Activated T-helper 17 cell treated with anti-CD3 and anti-CD28 coated beads, Interleukin-2, amount 50 U/mL, for 72 hours (primary cell): ENCODE measurements at regions not wholly inside any gene's neighbourhood (a gene's known extent, or its start where the extent isn't known, plus 50 kb on each side); places are given as distances from the start of the nearest gene placed in this dataset.
"Not testable (repeated sequence)": the region's sequence is repeated elsewhere in the genome, so short reads cannot be mapped to it uniquely, and the experiment has no call there.

Experiments
- ATAC-seq: fragments of 150-1000 bp; cut with Tn5 transposase; replicated peaks from 2 replicates; pipeline ENCODE4 v1.10.0; 2021; ENCODE audit warnings: mild to moderate bottlenecking, moderate library complexity
- H3K27ac Mint-ChIP-seq: one replicate; pipeline ENCODE4 v1.8.0; 2022; ENCODE audit warnings: mixed read lengths
- H3K27me3 Mint-ChIP-seq: one replicate; pipeline ENCODE4 v1.8.0; 2022; ENCODE audit warnings: mixed read lengths
- H3K36me3 Mint-ChIP-seq: one replicate; pipeline ENCODE4 v1.8.0; 2022; ENCODE audit warnings: low read depth, mild to moderate bottlenecking, mixed read lengths
- H3K4me1 Mint-ChIP-seq: one replicate; pipeline ENCODE4 v1.8.0; 2022; ENCODE audit warnings: mixed read lengths
- H3K4me3 Mint-ChIP-seq: one replicate; pipeline ENCODE4 v1.8.0; 2022; ENCODE audit warnings: mild to moderate bottlenecking, mixed read lengths
- H3K9me3 Mint-ChIP-seq: one replicate; pipeline ENCODE4 v1.8.0; 2022; ENCODE audit warnings: mixed read lengths

DNA sequence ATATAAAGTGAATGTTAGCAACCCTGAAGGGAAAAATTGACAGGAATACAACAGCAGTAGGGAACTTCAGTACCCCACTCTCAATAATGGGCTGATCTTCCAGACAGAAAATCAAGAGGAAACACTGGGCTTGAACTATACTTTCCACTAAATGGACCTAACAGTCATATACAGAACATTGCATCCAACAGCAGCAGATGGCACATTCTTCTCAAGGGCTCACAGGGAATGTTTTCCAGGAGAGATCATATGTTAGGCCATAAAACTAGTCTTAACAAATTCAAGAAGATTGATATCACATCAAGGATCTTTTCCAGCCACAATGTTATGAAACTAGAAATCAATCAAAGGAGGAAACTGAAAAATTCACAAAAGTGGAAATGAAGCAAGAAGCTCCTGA lies 252.1 kb downstream of the GADD45G start:
- not testable (repeated sequence) for ATAC-seq, H3K27ac Mint-ChIP-seq, H3K4me3 Mint-ChIP-seq, H3K4me1 Mint-ChIP-seq, H3K9me3 Mint-ChIP-seq, H3K27me3 Mint-ChIP-seq, H3K36me3 Mint-ChIP-seq

DNA sequence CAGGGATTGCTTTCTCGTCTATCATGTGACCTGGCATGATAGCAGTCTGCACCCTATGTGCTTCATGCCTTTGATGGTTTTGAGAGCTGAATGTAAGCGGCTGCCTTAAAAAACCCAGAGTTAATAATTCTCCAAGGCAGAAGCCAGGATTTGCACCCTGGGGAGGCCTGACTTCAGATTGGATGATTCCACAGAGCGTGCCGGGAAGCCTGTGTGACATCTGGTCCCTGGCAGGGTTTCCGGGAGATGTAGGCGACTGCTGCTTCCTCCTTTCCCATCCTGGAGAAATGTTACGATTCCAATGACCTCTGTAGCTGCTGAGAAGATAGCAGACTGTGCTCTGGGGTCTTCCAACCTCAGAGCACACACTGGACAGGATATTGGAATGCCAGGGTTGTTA lies 255.0 kb downstream of the GADD45G start:
- not testable (repeated sequence) for H3K27me3 Mint-ChIP-seq, ATAC-seq, H3K4me3 Mint-ChIP-seq, H3K9me3 Mint-ChIP-seq, H3K27ac Mint-ChIP-seq, H3K4me1 Mint-ChIP-seq, H3K36me3 Mint-ChIP-seq

- H3K9me3 Mint-ChIP-seq, H3K27me3 Mint-ChIP-seq, H3K36me3 Mint-ChIP-seq, H3K27ac Mint-ChIP-seq, ATAC-seq, H3K4me3 Mint-ChIP-seq, H3K4me1 Mint-ChIP-seq: not testable (repeated sequence)
Observed at GRCh38 chr9:89861371-89861770, 256.6 kb downstream of the GADD45G start.

DNA sequence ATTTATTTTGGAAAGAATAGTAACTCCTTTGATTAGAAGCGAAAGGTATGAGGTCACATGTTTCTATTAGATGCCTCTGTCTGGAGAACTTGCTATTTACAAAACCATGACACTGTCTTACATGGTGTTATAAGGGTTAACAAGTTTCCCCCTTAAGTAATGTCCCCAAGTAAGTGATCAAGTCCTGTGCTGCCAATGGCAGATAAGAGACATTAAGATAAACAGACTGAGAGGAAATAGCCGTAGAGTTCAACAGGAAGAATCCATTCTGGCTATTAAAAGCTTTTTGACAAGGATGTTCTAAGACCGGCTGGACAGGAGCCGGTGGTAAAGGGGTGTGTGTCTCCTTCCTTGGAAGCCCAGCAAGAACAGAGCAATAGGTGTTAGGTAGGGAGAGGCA lies 257.5 kb downstream of the GADD45G start:
- Mint-ChIP-seq H3K4me3 (no peak overlapping the region), H3K27ac (no peak overlapping the region), H3K36me3 (no peaks in the 10 kb centered on the region), H3K27me3 (peaks cover 4% of the 10 kb centered on the region), H3K9me3 (no peaks in the 10 kb centered on the region), H3K4me1 (no peaks in the 10 kb centered on the region)
- ATAC-seq, result no peak

DNA sequence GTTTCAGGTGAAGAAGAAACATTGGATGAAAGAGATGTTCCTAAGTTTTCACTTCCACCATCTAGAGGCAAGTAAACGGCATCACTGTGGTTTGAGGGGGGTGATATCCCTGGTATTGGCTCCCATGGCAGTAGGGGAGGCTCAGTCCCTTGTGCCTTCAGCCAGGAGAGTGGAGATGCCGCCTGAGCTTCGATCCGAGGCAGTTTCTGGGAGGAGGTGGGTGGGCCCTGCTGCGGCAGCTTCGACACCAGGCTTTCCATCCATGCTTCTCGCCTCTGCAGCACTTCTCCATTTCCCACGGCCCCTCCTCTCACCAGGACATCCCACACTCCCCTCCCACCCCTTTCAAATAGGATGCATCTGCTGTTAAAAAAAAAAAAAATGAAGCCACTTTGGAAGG lies 258.3 kb downstream of the GADD45G start:
- H3K4me3 Mint-ChIP-seq, result no peak overlapping the region
- peaks cover 4% of the 10 kb centered on the region for H3K27me3 Mint-ChIP-seq
- no peaks in the 10 kb centered on the region for H3K4me1 Mint-ChIP-seq
- no peak for ATAC-seq
- no peaks in the 10 kb centered on the region for H3K36me3 Mint-ChIP-seq
- H3K27ac Mint-ChIP-seq, result no peak overlapping the region
- H3K9me3 Mint-ChIP-seq, result no peaks in the 10 kb centered on the region

GRCh38 chr9:89863837-89864236 lies 259.0 kb downstream of the GADD45G start:
- no peak overlapping the region for H3K4me3 Mint-ChIP-seq
- peaks cover 2% of the 10 kb centered on the region for H3K27me3 Mint-ChIP-seq

DNA sequence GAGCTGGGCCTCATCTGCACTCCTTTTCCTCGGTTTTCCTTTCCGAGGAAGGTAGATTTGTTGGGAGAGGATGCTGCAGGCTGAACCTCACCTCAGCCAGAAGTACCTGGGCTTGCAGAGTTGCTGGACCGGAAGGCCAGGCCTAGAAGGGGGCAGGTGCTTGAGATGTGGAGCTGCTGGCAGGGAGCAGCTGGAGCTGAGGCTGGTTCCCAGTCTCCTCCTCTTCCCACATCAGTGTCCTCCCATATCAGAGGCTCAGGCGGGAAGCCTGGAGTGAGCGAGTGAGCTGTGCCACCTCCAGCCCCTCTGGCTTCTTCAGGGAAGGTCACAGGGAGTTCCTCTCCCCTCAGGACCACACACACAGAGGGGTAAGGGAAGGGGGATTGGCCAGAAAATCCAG lies 259.4 kb downstream of the GADD45G start:
- H3K4me3 Mint-ChIP-seq, result no peak overlapping the region

More at GRCh38 chr9:89863837-89864236, 259.0 kb downstream of the GADD45G start:
- H3K36me3 Mint-ChIP-seq, result no peaks in the 10 kb centered on the region
- no peak for ATAC-seq
- H3K9me3 Mint-ChIP-seq, result no peaks in the 10 kb centered on the region
- H3K4me1 Mint-ChIP-seq, result no peaks in the 10 kb centered on the region
- H3K27ac Mint-ChIP-seq, result no peak overlapping the region

DNA sequence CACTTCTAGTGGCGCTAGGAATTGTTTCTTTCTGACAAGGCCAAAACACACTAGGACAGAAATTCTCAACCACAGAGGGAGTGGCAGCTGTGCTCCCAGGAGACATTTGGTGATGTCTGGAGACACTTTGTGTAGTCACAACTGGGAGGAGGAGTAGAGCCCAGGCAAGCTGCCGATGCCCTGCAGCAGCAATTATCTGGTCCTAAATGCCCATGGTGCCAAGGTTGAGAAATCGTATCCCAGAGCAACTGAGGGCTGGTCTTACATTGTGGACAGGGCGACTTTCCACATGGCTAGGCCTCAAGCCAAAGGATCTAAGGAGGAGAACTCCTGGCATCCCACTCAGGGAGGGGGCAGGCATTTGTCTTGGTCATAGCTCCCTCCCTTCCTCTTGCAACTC lies 259.9 kb downstream of the GADD45G start:
- Mint-ChIP-seq H3K4me3 (no peak overlapping the region), H3K27me3 (no peaks in the 10 kb centered on the region), H3K27ac (no peak overlapping the region), H3K36me3 (no peaks in the 10 kb centered on the region), H3K4me1 (no peaks in the 10 kb centered on the region), H3K9me3 (no peaks in the 10 kb centered on the region)
- no peak for ATAC-seq

More for the DNA sequence above, 259.4 kb downstream of the GADD45G start:
- Mint-ChIP-seq H3K27ac (no peak overlapping the region), H3K27me3 (no peaks in the 10 kb centered on the region), H3K4me1 (no peaks in the 10 kb centered on the region), H3K36me3 (no peaks in the 10 kb centered on the region), H3K9me3 (no peaks in the 10 kb centered on the region)
- ATAC-seq, result no peak

GRCh38 chr9:89865357-89865756 lies 260.5 kb downstream of the GADD45G start:
- no peak overlapping the region for H3K27ac Mint-ChIP-seq
- H3K4me3 Mint-ChIP-seq, result no peak overlapping the region
- H3K4me1 Mint-ChIP-seq, result no peaks in the 10 kb centered on the region
- H3K9me3 Mint-ChIP-seq, result no peaks in the 10 kb centered on the region
- no peaks in the 10 kb centered on the region for H3K36me3 Mint-ChIP-seq
- H3K27me3 Mint-ChIP-seq, result no peaks in the 10 kb centered on the region
- ATAC-seq, result no peak

DNA sequence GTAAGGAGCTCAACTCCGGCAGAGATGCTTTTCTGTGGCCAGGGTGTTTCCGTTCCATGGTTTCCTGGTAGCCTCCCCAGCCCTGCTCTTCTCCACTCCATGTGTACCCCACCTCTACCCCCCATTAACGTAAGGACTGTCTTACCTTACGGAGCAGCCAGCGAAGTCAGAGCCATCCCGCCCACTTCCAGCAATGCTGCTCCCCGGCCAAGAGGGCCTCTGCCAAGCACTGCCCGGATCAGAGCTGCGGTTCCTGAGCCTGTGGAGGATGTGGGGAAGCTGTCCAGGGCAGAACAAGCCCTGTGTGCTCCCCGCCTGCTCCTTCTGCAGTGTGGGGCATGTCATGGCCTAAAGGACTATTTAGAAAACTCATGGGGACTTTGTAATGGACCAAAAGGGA lies 261.2 kb downstream of the GADD45G start:
- Mint-ChIP-seq H3K4me1 (no peaks in the 10 kb centered on the region), H3K27me3 (no peaks in the 10 kb centered on the region), H3K36me3 (no peaks in the 10 kb centered on the region), H3K9me3 (no peaks in the 10 kb centered on the region), H3K4me3 (no peak overlapping the region), H3K27ac (no peak overlapping the region)
- no peak for ATAC-seq

DNA sequence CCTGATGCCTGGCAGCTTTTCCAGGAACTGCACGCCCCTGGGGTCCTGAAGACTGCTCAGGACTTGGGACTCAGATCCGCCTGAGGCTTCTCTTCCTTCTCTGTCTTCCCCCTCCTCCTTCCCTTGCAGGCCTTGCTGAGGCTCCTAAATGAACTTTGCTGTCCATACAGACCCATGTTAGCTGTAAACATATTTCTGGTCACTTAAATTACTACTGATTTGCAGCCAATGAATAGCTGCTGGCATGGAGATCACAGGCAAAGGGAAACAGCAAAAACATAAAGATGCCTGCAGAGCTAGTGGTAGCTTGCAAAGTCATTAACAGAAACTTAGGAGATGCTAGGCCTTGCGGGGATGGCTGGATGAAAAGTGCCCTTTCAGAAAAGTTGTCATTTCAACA lies 261.9 kb downstream of the GADD45G start:
- Mint-ChIP-seq H3K4me1 (no peaks in the 10 kb centered on the region), H3K4me3 (no peak overlapping the region), H3K27me3 (no peaks in the 10 kb centered on the region), H3K9me3 (no peaks in the 10 kb centered on the region), H3K27ac (no peak overlapping the region), H3K36me3 (no peaks in the 10 kb centered on the region)
- ATAC-seq, result no peak

DNA sequence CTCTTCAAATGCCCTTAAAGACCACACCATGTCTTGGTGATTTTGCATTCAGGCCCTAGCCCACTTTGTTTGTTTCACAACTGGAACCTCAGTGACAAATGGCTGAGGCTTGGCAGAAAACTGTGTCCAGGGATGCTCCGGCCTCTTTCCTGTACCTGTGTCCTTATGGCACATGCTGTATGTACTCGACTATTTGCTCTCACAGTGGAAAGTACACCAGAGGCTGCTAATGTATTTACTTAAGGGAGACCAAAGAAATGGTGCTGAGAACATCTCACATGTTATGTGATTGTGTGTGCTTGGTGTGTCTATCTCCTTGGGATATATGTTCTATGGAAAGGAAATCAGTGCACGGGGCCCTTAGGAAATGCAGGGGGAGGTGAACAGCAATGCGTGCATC lies 263.3 kb downstream of the GADD45G start:
- H3K4me3 Mint-ChIP-seq, result no peak overlapping the region
- no peak overlapping the region for H3K27ac Mint-ChIP-seq
- no peak for ATAC-seq
- H3K27me3 Mint-ChIP-seq, result no peaks in the 10 kb centered on the region
- H3K4me1 Mint-ChIP-seq, result no peaks in the 10 kb centered on the region
- H3K9me3 Mint-ChIP-seq, result no peaks in the 10 kb centered on the region
- no peaks in the 10 kb centered on the region for H3K36me3 Mint-ChIP-seq

DNA sequence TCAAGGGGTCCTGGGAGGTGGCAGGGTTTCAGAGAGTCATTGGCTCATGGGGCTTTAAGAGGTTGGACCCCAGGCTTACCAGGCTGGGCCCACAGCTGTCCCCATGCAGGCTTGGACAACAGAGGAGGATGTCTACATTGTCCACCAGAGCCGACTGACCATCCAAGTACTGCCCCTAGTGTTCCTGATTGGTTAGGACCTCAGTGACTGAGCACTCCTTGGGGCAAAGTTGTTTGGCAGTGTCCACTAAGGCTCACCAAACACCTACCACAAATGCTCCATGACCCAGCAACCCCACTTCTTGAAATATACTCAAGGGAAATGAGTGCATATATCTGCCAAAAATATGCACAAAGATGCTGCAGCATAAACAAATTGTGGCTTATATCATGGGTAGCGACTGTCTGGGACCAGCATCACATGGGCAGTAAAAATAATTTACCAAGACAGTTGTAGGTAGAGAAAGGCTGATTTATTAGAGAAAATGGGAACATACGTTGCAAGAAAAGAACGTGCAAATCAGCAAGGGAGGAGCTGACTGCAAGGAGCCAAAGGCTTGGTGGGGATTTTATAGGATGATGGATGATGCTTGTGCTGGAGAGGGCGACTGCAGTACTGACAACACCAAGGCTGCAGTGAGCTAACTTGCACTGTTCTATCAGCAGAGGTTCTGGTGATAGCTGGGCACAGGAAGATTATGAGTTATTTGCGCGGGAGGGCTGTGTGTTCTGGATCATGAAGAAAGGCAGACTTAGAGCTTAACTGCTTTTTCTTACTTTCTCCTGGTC lies 265.2 kb downstream of the GADD45G start:
- ATAC-seq, result no peak
- Mint-ChIP-seq H3K27me3 (no peaks in the 10 kb centered on the region), H3K9me3 (no peaks in the 10 kb centered on the region), H3K4me3 (no peak overlapping the region), H3K36me3 (no peaks in the 10 kb centered on the region), H3K4me1 (no peaks in the 10 kb centered on the region), H3K27ac (no peak overlapping the region)

GRCh38 chr9:89871871-89872331 lies 267.1 kb downstream of the GADD45G start:
- Mint-ChIP-seq H3K9me3 (no peaks in the 10 kb centered on the region), H3K27me3 (no peaks in the 10 kb centered on the region), H3K27ac (no peak overlapping the region), H3K4me3 (no peak overlapping the region), H3K4me1 (no peaks in the 10 kb centered on the region), H3K36me3 (no peaks in the 10 kb centered on the region)
- ATAC-seq, result no peak

DNA sequence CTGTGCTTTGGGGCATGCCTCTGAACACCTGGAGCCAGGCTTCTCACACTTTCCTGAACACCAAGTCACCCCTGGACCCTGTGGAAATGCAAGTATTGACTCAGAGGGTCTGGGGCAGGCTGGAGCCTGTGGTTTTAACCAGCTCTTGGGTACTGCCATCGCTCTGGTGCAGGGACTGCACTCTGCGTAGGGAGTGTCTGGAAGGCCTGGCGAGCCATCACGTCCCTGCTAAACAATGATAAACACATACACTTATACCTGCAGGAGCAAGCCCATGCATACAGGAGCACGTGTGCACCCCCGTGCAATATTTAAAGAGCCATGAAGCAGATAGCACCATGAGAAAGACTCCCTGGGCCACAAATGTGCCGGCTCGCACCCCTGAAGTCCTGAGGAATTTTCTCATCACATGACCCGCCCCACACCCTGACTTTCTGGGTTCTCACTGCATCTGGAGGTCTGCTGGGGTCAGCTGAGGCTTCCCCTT lies 267.7 kb downstream of the GADD45G start:
- no peaks in the 10 kb centered on the region for H3K27me3 Mint-ChIP-seq
- no peak overlapping the region for H3K4me3 Mint-ChIP-seq
- ATAC-seq, result no peak
- no peaks in the 10 kb centered on the region for H3K36me3 Mint-ChIP-seq
- no peak overlapping the region for H3K27ac Mint-ChIP-seq
- no peaks in the 10 kb centered on the region for H3K4me1 Mint-ChIP-seq
- H3K9me3 Mint-ChIP-seq, result no peaks in the 10 kb centered on the region
